Hematopoietic multipotent progenitor cell treated with erythropoietin and hydrocortisone succinate and interleukin-3 and kit ligand, for 17 days (in vitro differentiated cells): ENCODE measurements at regions not wholly inside any gene's neighbourhood (a gene's known extent, or its start where the extent isn't known, plus 50 kb on each side); places are given as distances from the start of the nearest gene placed in this dataset.

ENCODE experiments used
- DNase-seq: peaks from one replicate; pipeline ENCODE4 v3.0.0-alpha.2; 2015; ENCODE audit warnings: low spot score

DNA sequence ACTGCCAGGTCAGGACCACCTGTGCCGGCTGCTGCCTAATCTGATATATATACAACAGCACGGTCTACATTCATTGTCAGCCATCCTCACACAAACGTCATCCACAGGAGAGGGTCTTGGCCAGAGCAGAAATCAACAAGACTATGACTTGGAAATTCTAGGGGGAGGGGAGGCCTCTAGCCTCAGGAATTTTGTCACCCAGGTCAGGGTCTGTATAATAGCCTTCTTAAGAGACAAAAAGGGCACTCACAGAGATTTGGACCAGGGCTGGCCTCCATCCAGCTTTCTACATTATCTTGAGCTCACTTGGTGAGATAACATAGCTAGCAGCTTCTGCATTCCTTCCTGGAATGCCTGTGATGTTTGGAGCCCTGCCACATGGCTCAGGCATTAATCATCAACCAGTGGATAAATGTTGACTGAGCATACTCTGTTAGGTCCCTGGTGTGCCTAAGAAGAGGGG lies 50.4 kb upstream of the CTIF start:
- DNase-seq: no peak

- no peak for DNase-seq
Observed at GRCh38 chr18:48486754-48487153, 52.1 kb upstream of the CTIF start.

DNA sequence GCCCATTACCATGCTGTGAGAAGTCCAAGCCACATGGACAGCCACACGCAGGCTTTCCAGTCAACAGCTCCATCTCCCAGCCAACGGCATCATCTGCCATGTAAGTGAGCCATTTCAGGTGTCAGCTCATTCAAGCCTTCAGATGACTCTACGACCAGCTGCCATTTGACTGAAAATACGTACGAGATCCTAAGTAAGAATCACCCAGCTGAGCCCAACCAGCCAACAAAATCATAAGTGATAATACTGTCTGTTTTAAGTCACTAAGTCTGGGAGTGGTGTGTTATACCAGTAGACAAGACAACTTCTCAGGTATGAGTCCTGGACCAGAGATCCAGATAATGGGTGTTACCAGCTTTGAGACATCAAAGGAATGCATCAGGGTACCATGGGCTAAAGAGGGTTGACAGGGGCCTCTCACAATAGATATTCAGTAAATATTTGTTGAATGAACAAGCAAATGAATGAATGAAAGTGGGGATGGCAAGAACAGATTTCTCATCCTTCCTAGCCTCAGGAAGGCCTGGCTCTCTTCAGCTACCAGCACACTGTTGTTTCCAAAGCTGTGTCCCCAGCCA lies 52.9 kb upstream of the CTIF start:
- no peak for DNase-seq

DNA sequence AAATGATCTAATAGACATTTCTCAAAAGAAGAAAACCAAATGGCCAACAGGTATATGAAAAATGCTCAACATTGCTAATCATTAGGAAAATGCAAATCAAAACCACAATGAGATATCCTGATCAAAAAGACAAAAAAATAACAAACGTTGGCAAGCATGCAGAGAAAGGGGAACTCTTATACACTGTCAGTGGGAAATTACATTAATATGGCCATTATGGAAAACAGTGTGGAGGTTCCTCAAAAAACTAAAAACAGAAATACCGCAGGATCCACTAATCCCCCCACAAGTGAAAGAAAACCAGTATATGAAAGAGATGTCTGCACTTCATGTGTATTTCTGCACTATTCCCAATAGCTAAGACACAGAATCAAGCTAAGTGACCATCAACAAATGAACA lies 57.7 kb upstream of the CTIF start:
- no peak for DNase-seq

- DNase-seq: no peak
Observed at GRCh38 chr18:48479531-48479930, 59.3 kb upstream of the CTIF start.

GRCh38 chr18:48477348-48477747 lies 61.5 kb upstream of the CTIF start:
- DNase-seq: no peak

GRCh38 chr18:48476550-48476917 lies 62.3 kb upstream of the CTIF start:
- DNase-seq: no peak

DNA sequence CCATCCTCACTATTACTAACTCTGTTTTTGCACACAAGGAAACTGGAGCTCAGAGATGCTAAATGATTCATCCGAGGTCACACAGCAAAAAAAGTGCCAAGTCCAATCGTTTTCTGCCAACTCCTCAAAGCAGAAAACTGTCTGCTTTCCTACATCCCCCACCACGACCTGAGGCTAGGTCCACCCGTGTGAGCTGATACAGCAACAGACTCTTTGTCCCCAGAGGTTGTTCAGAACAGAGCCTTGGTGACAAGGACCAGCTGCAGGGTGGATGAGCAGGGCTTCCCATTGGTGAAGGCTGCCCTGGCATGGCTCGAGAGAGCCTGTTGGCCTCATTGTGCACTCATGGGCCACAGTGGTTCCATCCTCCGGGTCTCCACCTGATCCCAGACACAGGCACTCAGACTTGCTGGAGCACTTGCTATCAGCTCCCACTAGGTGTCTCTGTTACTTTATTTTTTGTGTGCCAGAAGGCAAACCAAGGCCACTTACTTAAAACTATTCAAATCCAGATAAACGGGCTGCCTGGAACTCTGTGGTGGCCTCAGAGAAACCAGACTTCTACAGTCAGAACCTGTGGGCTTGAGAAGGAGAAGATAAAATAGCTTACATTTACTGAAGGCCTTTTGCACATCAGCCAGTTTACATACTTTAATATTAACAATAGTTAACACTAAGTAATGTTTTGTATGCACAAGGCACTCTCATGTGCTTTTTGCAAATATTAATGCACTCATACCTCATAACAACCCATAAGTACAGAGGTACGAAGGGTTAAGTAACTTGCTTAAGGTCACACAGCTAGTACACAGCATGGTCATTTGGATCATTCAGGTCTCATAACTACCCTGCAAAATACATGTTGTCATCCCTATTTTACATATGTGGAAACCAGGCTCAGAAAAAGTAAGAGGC lies 62.9 kb upstream of the CTIF start:
- DNase-seq: peak; percentile 47

GRCh38 chr18:48473816-48474215 lies 64.6 kb upstream of the ZBTB7C start:
- no peak for DNase-seq

GRCh38 chr18:48472610-48473009 lies 63.4 kb upstream of the ZBTB7C start:
- no peak for DNase-seq

DNA sequence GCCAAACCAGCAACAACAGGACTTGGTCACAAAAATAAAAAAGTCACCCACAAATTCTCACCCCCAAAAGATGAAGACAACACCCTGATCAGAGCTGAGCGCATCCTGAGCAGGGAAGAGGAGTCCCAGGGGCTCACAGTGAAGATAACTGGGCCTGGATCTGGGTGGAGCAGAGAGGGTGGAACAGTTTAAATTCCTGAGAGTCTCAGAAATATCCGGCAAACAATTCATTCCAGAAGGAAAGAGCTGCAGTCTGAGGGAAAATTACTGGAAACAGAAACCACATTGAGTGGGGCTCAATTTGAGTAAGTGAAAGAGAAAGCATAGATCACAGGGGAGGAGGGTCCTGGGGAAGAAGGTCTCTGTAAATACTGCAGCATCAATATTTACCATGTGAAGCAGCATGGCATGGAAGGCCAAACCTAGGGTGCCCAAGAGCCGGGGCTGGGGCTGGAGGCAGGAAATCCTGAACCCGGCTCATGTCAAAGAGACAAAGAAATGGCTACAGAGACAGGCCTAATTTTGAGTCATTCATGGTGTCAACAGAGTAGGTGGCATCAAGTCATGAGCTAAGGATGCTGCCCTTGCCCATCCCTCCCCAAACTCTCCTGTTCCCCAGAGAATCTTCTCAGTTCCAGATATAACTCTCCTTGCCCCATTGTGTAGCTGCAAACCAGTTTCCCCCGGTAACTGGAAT lies 61.4 kb upstream of the ZBTB7C start:
- no peak for DNase-seq

DNA sequence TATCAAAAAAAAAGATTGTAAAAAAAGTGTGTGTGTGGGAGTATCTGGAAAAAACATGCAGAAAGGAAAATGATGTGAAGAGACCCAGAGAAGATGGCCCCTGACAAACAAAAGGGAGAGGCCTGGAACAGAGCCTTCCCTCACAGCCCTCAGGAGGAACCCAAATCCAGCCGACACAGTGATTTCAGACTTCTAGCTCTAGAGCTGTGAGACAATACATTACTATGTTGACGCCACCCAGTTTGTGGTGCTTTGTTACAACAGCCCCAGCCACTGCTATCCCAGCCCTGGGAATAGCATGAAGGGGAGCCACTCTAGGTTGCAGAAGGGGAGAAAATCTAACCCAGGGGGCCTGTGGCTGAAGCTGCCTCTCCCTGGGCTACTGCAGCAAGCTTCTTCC lies 59.0 kb upstream of the ZBTB7C start:
- DNase-seq: no peak

GRCh38 chr18:48467231-48467630 lies 58.0 kb upstream of the ZBTB7C start:
- no peak for DNase-seq

GRCh38 chr18:48462510-48462909 lies 53.3 kb upstream of the ZBTB7C start:
- DNase-seq: no peak

- no peak for DNase-seq
Observed at GRCh38 chr18:48460929-48461583, 51.9 kb upstream of the ZBTB7C start.

- no peak for DNase-seq
Observed at GRCh38 chr18:48459465-48459864, 50.3 kb upstream of the ZBTB7C start.

DNA sequence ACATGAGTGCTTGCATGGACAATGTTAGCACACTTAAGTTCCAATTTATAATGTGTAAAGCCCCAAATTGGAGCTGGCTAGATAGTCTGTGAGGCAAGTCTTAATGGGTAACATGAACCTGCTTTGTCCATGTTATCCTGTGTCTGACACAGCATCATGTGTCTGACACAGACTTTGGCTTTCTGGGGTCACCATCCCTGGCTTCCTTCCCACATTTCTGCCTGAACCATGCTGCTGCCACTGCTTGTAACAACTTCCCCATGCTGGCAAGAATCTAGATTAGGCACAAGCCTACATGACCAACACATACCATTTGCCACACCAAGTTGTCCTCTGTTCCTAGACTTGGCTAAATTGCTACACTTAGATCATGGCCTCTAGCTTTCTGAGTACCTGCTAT lies 49.8 kb upstream of the ZBTB7C start:
- DNase-seq: no peak
